Ramos (cell line): ENCODE measurements at regions not wholly inside any gene's neighbourhood (a gene's known extent, or its start where the extent isn't known, plus 50 kb on each side); places are given as distances from the start of the nearest gene placed in this dataset.

ENCODE experiments used
- in situ Hi-C: fragments of 300-500 bp; cut with MboI; formaldehyde crosslinking; loops from one replicate; pipeline ENCODE4 v1.14.3; 2022; ENCODE audit warnings: low sequenced_read_pairs; ENCODE audit not compliant: unreplicated experiment

- in situ Hi-C loops, result no loop called here
These were observed 63.3 kb upstream of the SLC30A5 start for GRCh38 chr5:69030358-69031062.

GRCh38 chr5:69032009-69032408, 61.8 kb upstream of the SLC30A5 start:
- in situ Hi-C loops, result no loop called here

DNA sequence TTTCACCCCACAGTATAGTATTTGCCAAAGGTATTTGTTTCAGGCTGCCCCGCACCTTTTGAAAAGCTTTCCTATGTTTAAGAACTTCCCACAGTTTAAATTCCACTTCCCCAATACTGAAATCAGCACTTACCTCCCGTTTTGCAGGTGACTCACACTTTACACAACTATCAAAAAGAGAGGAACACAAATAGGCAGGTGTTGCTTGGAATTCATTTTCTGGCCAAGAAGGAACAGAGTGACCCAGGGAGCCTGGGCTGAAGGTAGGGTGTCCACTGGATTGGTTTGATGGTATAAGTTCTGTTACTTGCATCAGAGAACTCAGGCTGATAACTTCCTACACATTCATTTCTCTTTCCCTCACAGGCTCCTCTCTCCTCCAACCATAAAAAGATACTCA, 60.1 kb upstream of the SLC30A5 start:
- in situ Hi-C loops, result no loop called here

DNA sequence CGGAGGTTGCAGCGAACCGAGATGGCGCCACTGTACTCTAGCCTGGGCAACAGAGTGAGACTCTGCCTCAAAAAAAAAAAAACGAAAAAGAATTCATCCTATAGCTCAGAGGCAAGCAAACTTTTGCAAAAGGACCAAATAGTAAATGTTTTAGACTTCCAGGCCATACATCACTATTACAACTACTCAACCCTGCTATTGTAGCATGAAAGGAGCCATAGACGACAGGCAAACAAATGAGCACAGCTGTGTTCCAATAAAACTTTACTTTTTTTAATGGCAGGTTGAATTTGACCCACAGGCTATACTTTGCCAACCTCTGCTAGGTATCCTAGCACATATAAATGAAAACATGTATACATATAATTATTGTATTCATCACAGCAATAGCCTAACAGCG, 58.9 kb upstream of the SLC30A5 start:
- in situ Hi-C loops, result no loop called here

DNA sequence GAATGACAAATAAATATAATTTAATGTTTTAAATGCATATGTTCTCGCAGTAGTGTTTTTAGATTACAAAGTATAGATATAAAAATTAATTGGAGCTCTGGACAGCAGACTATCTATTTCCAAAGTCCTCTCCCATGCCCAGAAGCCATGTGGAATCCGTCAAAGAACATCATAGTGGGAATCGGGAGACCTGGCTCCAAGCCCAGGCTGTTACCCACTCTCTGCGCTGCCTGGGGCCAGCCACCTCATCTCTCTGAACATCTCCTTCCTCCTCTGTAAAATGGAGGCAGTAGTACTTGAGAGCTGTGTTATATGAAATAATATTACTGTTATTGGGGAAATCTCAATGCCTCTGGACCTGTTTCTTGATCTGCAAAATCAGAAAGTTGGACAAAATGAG, 58.1 kb upstream of the SLC30A5 start:
- in situ Hi-C loops, result no loop called here

DNA sequence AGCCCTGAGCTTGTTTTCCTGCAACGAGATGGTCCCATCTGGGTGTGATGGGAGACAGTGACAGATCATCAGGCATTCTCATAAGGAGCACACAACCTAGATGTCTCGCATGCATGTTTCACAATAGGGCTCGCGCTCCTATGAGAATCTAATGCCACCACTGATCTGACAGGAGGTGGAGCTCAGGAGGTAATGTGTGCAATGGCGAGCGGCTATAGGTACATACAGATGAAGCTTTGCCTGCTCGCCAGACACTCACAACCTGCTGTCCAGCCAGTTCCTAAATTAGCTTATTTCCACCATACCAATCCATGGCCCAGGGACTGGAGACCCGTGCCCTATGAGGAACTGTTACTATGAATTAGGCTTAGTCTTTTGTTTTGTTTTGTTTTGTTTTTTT, 55.3 kb upstream of the SLC30A5 start:
- in situ Hi-C loops, result no loop called here

DNA sequence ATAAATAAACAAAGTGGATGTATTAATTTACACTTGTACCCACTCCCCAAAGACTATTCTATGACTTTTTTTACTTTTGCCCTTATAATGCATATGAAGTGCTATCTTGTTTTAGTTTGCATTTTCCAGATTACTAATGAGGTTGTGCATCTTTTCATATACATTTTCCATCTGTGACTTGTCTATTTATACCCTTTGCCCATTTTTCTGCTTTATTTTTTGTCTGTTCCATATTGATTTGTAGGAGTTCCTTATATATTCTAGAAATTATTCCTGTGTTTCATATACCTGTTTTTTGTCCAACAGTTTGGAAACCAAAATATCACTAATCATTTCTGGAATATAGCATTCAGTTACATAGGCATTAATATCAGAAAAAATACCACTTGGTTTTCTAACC, 54.0 kb upstream of the SLC30A5 start:
- in situ Hi-C loops, result no loop called here

- in situ Hi-C loops, result no loop called here
These were observed 51.3 kb upstream of the SLC30A5 start for GRCh38 chr5:69042500-69042899.

DNA sequence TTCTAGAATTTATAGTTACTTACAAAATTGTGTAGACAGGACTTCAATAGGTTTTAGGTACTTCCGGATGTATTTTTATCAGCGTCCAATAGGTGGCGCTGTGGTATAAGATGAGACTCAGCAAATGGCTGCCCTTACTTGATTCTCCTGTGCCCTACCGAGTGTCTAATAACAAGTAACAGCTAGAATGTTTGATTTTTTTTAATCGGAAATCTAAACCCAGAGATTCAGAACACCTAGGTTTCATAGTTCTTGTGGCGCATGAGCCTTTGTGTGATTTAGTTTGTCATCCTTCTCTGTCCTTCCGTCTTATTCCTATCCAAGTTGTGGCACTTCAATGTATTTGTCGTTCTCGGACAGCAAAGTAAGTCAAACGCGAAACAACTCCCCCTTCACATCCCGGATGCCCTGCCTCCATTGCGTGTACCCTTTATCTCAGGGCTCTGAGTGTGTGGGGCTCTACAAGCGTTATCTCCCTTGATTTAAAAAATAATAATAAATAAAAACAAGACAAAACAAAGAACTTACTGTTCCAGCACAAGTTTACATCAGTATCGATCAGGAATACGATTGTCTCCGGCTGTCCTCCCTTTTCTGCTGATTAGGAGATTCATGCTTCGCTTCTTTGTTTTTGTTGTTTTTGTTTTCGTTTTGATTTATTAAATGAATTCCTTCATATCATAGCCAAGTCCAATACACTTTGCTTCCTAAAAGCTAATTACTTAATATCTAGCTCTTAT, 50.7 kb upstream of the SLC30A5 start:
- in situ Hi-C loops, result no loop called here

- in situ Hi-C loops, result no loop called here
These were observed 50.2 kb upstream of the SLC30A5 start for GRCh38 chr5:69043655-69043996.
